Lower lobe of right lung (tissue), 2 donors: ENCODE measurements at regions not wholly inside any gene's neighbourhood (a gene's known extent, or its start where the extent isn't known, plus 50 kb on each side); places are given as distances from the start of the nearest gene placed in this dataset.

ENCODE experiments used
- ATAC-seq, 2 donors: fragments of 200-7000 bp; cut with Tn5 transposase; one replicate each; pipeline ENCODE4 v1.9.1; 2020 to 2022; ENCODE audit warnings: mild to moderate bottlenecking in 2 of 2, moderate library complexity in 2 of 2
- DNase-seq: peaks from one replicate; pipeline ENCODE4 v3.0.0-alpha.2; 2020
- H3K27ac ChIP-seq: fragments of 200-600 bp; one replicate; pipeline ENCODE4 v1.8.0; 2022
- H3K27me3 ChIP-seq: fragments of 200-600 bp; one replicate; pipeline ENCODE4 v1.8.0; 2022; ENCODE audit warnings: low read depth
- H3K36me3 ChIP-seq: fragments of 200-600 bp; one replicate; pipeline ENCODE4 v1.8.0; 2022; ENCODE audit warnings: mild to moderate bottlenecking
- H3K4me1 ChIP-seq: fragments of 200-600 bp; one replicate; pipeline ENCODE4 v1.8.0; 2022
- H3K4me3 ChIP-seq: fragments of 200-600 bp; one replicate; pipeline ENCODE4 v1.8.0; 2022; ENCODE audit warnings: mild to moderate bottlenecking
- H3K9me3 ChIP-seq: fragments of 200-600 bp; one replicate; pipeline ENCODE4 v1.8.0; 2022
- CTCF ChIP-seq: fragments of 200-600 bp; IDR thresholded peaks from one replicate; pipeline ENCODE4 v1.8.0; 2022; ENCODE audit warnings: antibody characterized with exemption, mild to moderate bottlenecking
- intact Hi-C: fragments of 100-400 bp; cut with DNase I; formaldehyde crosslinking; loops from one replicate; pipeline ENCODE4 v1.11.0; 2022
- donor health status: DM: no; HTN: yes; CAD: no; lungs with severe emphysema.

GRCh38 chr18:25895518-25895917, 194.9 kb downstream of the SS18 start:
- intact Hi-C loops, result no loop called here

GRCh38 chr18:25886283-25886682, 204.1 kb downstream of the SS18 start:
- peaks cover 4% of the 10 kb centered on the region for H3K9me3 ChIP-seq
- no peaks in the 10 kb centered on the region for H3K36me3 ChIP-seq
- ATAC-seq, result no peak
- DNase-seq, result no peak
- no peaks in the 10 kb centered on the region for H3K27me3 ChIP-seq
- no peak overlapping the region for H3K4me3 ChIP-seq
- no peak for TF ChIP-seq CTCF
- no peaks in the 10 kb centered on the region for H3K4me1 ChIP-seq
- H3K27ac ChIP-seq, result no peak overlapping the region
- intact Hi-C loops, result no loop called here

More at GRCh38 chr18:25895518-25895917, 194.9 kb downstream of the SS18 start:
- H3K36me3 ChIP-seq, result no peaks in the 10 kb centered on the region
- TF ChIP-seq CTCF, result no peak
- no peak for ATAC-seq
- no peaks in the 10 kb centered on the region for H3K4me1 ChIP-seq
- no peak overlapping the region for H3K27ac ChIP-seq
- H3K9me3 ChIP-seq, result no peaks in the 10 kb centered on the region
- no peaks in the 10 kb centered on the region for H3K27me3 ChIP-seq
- DNase-seq, result no peak
- no peak overlapping the region for H3K4me3 ChIP-seq

GRCh38 chr18:25883091-25883490, 207.3 kb downstream of the SS18 start:
- Histone ChIP-seq H3K9me3 (peaks cover 4% of the 10 kb centered on the region), H3K4me3 (no peak overlapping the region), H3K36me3 (no peaks in the 10 kb centered on the region), H3K27ac (no peak overlapping the region), H3K4me1 (no peaks in the 10 kb centered on the region), H3K27me3 (no peaks in the 10 kb centered on the region)
- no peak for TF ChIP-seq CTCF
- ATAC-seq (no peak), DNase-seq (no peak)
- intact Hi-C loops, result no loop called here

- no peak for DNase-seq
- H3K27me3 ChIP-seq, result no peaks in the 10 kb centered on the region
- H3K4me3 ChIP-seq, result no peak overlapping the region
- ATAC-seq, result no peak
- intact Hi-C loops, result no loop called here
- H3K4me1 ChIP-seq, result no peaks in the 10 kb centered on the region
- H3K27ac ChIP-seq, result no peak overlapping the region
- no peaks in the 10 kb centered on the region for H3K36me3 ChIP-seq
- no peak for TF ChIP-seq CTCF
- H3K9me3 ChIP-seq, result no peaks in the 10 kb centered on the region
These were observed 209.3 kb downstream of the SS18 start for GRCh38 chr18:25881149-25881548.

- no peaks in the 10 kb centered on the region for H3K36me3 ChIP-seq
- H3K27ac ChIP-seq, result no peak overlapping the region
- H3K27me3 ChIP-seq, result no peaks in the 10 kb centered on the region
- intact Hi-C loops, result no loop called here
- DNase-seq, result no peak
- TF ChIP-seq CTCF, result no peak
- ATAC-seq, result no peak
- H3K4me1 ChIP-seq, result no peaks in the 10 kb centered on the region
- no peak overlapping the region for H3K4me3 ChIP-seq
- no peaks in the 10 kb centered on the region for H3K9me3 ChIP-seq
These were observed 210.0 kb downstream of the SS18 start for GRCh38 chr18:25880441-25880840.
